ENCODE measurements at regions not wholly inside any gene's neighbourhood (a gene's known extent, or its start where the extent isn't known, plus 50 kb on each side); places are given as distances from the start of the nearest gene placed in this dataset.

GRCh38 chr3:13173186-13173585 lies 100.0 kb upstream of the IQSEC1 start:
- H3K4me1 ChIP-seq, result peaks cover 0 to 6% (median 0%) of the 10 kb centered on the region in 4 donors
- H3K36me3 ChIP-seq, result no peaks in the 10 kb centered on the region
- TF ChIP-seq POLR2A (IDR thresholded peaks at IDR 0.05) (no peak), CTCF (IDR thresholded peaks at IDR 0.05) (no peak)
- DNase-seq (no peak), ATAC-seq (peak in 2 of 4 donors; percentile 8 to 12)
- H3K9me3 ChIP-seq, result no peaks in the 10 kb centered on the region
- no peaks in the 10 kb centered on the region for H3K27me3 ChIP-seq
- H3K27ac ChIP-seq, result no peak overlapping the region
- intact Hi-C loops (cut with DNase I), result no loop called here
- no peak overlapping the region for H3K4me3 ChIP-seq
- WGBS (ENCODE audit: insufficient coverage, low coverage, low lambda C conversion rate, missing lambda C conversion rate), result 82% methylated on average over 3 of the region's 6 CpGs

- H3K27me3 ChIP-seq, result no peaks in the 10 kb centered on the region
- intact Hi-C loops (cut with DNase I), result no loop called here
- TF ChIP-seq POLR2A (IDR thresholded peaks at IDR 0.05), result no peak
- no peak for TF ChIP-seq CTCF (IDR thresholded peaks at IDR 0.05)
- no peaks in the 10 kb centered on the region for H3K36me3 ChIP-seq
- H3K4me3 ChIP-seq, result no peak overlapping the region
- no peak overlapping the region for H3K27ac ChIP-seq
- no peak for DNase-seq
- peaks cover 0 to 6% (median 0%) of the 10 kb centered on the region in 4 donors for H3K4me1 ChIP-seq
- 40% methylated on average over 2 of the region's 7 CpGs for WGBS (ENCODE audit: insufficient coverage, low coverage, low lambda C conversion rate, missing lambda C conversion rate)
- no peaks in the 10 kb centered on the region for H3K9me3 ChIP-seq
- no peak for ATAC-seq
Measured at GRCh38 chr3:13172644-13173013, 99.4 kb upstream of the IQSEC1 start.

GRCh38 chr3:13171704-13172643 lies 98.7 kb upstream of the IQSEC1 start:
- intact Hi-C loops (cut with DNase I), result no loop called here

GRCh38 chr3:13170317-13170716 lies 97.1 kb upstream of the IQSEC1 start:
- H3K27ac ChIP-seq, result no peak overlapping the region
- H3K36me3 ChIP-seq, result no peaks in the 10 kb centered on the region
- intact Hi-C loops (cut with DNase I), result no loop called here
- peaks cover 0 to 6% (median 0%) of the 10 kb centered on the region in 4 donors for H3K4me1 ChIP-seq
- ATAC-seq, result no peak
- H3K27me3 ChIP-seq, result no peaks in the 10 kb centered on the region
- H3K4me3 ChIP-seq, result no peak overlapping the region
- H3K9me3 ChIP-seq, result no peaks in the 10 kb centered on the region
- 0% methylated on average over 1 of the region's 7 CpGs for WGBS (ENCODE audit: insufficient coverage, low coverage, low lambda C conversion rate, missing lambda C conversion rate)
- TF ChIP-seq POLR2A (IDR thresholded peaks at IDR 0.05) (no peak), CTCF (IDR thresholded peaks at IDR 0.05) (no peak)
- no peak for DNase-seq

More at GRCh38 chr3:13171704-13172643, 98.7 kb upstream of the IQSEC1 start:
- H3K4me1 ChIP-seq, result peaks cover 0 to 6% (median 0%) of the 10 kb centered on the region in 4 donors
- no peaks in the 10 kb centered on the region for H3K27me3 ChIP-seq
- no peaks in the 10 kb centered on the region for H3K9me3 ChIP-seq
- no peak for TF ChIP-seq POLR2A (IDR thresholded peaks at IDR 0.05)
- no peak for TF ChIP-seq CTCF (IDR thresholded peaks at IDR 0.05)
- no peaks in the 10 kb centered on the region for H3K36me3 ChIP-seq
- no peak overlapping the region for H3K27ac ChIP-seq
- 86% methylated on average over 12 of the region's 19 CpGs for WGBS (ENCODE audit: insufficient coverage, low coverage, low lambda C conversion rate, missing lambda C conversion rate)
- H3K4me3 ChIP-seq, result no peak overlapping the region
- DNase-seq, result no peak
- ATAC-seq, result no peak

Data from right lobe of liver (tissue), 6 donors.